GM19397 (cell line): ENCODE measurements at regions not wholly inside any gene's neighbourhood (a gene's known extent, or its start where the extent isn't known, plus 50 kb on each side); places are given as distances from the start of the nearest gene placed in this dataset.

Source experiments
- ATAC-seq: cut with Tn5 transposase; IDR thresholded peaks from one replicate; pipeline ENCODE4 v1.9.1; 2021; ENCODE audit warnings: mild to moderate bottlenecking, moderate library complexity; ENCODE audit not compliant: unreplicated experiment

GRCh38 chr3:29099296-29099695 lies 181.6 kb upstream of the RBMS3 start:
- no peak for ATAC-seq

DNA sequence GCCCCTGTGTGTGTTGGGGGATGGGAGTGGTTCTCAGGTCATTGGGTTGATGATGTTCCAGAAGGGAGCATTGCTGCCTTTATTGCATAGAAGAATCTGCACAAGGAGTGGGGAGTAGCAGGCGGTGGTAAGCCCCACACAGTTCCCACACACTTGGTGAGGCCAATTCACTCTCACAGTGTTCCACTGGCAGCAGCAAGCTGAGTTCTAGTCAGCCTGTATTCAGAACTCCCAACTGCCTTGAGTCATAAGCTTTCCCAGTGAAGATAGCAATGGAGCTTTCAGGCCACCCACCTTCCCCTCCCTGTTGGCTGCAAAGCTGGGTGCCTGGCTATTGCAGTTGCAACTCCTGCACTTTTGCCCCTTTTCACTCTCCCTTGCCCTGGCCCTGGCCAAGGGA lies 181.1 kb upstream of the RBMS3 start:
- ATAC-seq, result no peak

DNA sequence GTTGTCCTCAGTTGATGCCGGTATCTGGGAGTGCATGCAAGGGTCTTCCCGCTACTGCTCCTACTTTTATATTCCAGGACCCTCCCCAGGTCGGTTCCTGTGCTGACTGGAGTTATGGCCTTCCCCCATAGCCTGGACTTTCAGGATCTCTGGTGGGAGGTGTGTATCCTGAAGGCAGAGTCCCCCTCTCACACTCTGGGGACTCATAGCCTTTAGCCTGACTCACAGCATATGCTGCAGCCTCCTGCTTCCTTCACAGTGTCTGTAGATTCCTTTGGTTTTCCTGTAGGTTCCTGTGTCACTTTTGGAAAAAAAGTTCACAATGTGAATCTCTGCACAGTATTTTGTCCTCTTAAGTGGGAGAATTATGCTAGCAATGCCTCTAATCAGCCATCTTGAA lies 180.6 kb upstream of the RBMS3 start:
- no peak for ATAC-seq

- ATAC-seq, result no peak
These were observed 152.9 kb upstream of the RBMS3 start for GRCh38 chr3:29128001-29128400.

DNA sequence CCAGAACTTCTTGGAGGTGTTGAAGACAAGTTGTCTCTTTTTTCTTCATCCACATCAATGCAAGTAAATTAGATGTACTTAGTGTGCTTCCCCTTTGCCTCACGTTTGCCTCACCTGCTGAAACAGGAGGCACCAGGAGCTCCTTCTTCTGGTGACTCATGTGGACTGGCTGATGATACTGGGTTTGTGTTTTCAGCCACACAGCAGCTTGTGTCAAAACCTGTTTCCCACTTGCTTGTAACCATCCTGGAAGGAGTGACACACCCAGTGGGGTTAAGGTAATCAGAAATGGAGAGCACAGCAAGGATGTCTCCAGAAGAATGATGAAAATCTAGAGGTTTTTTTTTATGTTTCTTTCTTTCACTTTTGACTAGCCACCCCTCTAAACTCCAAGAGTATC lies 143.3 kb upstream of the RBMS3 start:
- ATAC-seq, result no peak

- ATAC-seq, result no peak
These were observed 142.7 kb upstream of the RBMS3 start for GRCh38 chr3:29138171-29138570.

DNA sequence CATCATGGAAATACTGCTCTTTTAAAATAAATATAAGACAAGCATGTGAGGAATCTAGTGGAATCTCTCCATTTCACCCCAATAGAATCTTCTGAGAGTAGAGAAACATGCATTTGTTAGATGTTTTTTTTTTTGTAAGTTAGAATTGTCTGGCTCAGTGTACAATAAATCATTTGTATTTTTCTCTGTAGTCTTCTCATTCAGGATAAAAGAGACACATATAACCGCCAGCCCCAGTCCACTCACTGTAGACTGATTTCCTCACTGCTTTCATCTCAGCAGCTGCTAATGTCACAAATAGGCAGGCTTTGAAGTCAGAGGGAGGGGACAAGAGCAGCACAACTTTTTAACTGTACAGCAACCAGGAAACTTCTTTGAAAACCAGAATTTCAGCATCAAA lies 140.2 kb upstream of the RBMS3 start:
- no peak for ATAC-seq

DNA sequence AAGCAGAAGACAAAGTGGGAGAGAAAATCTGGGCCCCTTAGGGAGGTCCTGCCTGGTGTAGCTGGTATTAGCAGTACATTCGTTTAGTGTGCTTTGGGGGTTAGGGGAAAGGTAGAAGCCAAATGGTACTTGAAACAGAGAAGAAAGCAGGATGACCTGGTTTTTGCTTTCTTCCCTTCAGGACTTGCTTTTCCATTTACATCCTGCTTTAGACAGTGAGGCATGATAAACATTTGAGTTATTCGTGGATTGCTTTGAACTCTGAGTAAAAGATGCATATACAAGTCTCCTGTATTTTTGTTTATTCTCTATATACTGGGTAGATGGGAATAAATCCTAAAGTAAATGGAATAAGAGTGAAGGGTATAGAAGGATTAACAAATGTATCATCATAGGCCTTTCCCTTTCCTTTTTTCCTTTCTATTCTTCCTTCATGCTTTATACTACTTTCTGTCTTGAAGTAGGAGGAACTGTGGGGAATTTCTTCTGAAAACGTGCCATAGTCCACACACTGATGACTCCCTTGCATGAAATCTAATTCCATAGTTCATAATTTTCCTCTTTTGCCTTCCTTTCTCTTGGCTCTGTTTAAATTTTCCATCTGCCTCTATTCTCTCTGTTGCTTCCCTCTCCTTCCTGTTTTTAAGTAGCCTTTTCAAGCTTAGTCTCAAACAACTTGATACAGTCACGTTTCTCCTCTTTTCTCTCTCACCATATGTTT lies 139.5 kb upstream of the RBMS3 start:
- no peak for ATAC-seq

- no peak for ATAC-seq
These were observed 139.0 kb upstream of the RBMS3 start for GRCh38 chr3:29141918-29142275.

DNA sequence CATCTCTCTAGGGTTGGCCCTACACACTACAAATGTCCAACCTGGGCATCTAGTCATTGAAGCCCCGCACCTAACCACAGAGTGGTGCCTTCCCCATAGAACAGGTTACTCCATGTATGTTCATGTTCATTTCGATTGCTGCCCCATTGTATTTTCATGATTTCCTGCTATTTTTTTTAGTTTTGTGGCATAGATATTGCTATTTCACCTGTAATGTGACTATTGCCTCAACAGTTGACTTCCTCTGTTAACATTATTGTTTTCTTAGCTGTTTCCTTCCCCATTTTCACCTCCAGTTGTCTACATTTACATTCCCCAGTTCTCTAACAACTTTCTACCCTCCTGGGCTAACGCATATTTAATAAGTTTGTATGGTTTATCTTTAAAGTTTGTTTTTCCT lies 137.7 kb upstream of the RBMS3 start:
- no peak for ATAC-seq

GRCh38 chr3:29144361-29144760 lies 136.5 kb upstream of the RBMS3 start:
- no peak for ATAC-seq

DNA sequence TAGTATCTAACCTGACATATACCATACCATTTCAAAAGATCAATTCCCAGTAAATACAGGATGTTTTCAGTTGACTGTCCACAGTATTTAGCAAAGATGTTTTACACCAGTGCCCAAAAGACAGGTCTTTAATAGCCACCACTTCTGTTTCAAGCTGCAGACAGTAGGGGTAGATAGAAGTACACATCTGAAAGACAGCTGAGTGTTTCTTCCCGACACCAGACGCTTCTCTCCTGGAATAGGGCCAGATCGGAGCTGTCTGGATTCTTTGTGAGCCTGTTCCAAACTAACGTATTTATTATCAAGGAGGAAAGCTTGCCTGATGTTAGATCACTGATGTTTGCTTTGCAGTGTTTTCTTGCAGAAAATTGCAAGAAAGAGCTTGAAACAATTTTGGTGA lies 136.1 kb upstream of the RBMS3 start:
- ATAC-seq, result no peak

DNA sequence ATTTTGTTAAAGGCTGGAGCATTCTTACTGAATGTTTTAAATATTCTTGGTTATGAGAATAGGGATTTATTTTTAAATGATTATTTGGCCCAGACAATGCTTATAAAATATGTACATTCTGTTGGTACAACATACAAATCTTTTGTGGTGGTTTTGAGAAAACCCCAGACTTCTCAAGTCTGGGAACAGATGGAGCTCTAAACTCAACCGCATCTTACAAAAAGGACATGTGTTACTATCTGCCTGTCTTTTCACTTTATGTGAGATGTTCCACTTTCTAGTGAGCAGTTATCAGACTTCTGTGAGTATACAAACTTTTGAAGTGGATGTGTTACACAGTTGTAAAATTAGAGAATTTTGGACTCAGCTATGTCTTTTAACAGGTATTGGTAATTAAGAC lies 135.5 kb upstream of the RBMS3 start:
- no peak for ATAC-seq

DNA sequence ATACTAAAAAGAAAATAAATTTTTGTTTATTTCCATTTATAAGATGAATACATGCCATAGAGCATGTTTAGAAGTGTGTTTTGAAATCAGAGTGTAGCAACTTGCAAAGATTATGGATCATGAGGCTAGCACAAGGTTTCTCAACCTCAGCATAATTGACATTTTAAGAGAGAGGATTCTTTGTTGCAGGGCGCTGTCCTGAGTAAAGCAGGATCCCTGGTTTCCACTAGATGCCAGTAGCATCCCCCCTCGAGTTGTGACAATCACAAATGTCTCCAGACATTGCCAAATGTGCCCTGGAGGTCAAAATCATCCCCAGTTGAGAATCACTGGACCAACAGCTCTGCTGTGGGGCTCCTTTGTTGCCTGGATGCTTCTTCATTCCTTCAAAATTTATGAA lies 128.5 kb upstream of the RBMS3 start:
- no peak for ATAC-seq

DNA sequence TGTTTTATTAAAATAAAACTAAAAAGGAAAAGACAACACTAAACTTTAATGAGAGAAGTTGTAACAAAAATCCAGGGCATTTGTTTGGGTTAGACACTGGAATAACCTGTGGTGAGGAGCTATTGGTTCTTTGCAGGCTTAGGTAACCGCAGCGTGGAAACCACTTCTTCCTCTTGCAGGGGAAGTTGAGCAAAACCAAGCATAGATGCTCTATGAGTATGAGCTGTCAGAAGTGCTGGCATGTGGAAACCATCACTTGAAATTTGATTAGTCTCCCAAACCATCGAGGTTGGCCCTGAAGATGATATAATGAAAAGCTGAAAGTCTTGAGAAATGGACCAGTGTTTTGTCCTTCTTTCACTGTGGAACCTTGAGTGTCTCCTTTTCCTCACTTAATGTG lies 127.1 kb upstream of the RBMS3 start:
- ATAC-seq, result no peak

- ATAC-seq, result no peak
These were observed 124.7 kb upstream of the RBMS3 start for GRCh38 chr3:29156086-29156715.

GRCh38 chr3:29164825-29165224 lies 116.0 kb upstream of the RBMS3 start:
- ATAC-seq, result no peak

- no peak for ATAC-seq
These were observed 113.7 kb upstream of the RBMS3 start for GRCh38 chr3:29167180-29167579.

DNA sequence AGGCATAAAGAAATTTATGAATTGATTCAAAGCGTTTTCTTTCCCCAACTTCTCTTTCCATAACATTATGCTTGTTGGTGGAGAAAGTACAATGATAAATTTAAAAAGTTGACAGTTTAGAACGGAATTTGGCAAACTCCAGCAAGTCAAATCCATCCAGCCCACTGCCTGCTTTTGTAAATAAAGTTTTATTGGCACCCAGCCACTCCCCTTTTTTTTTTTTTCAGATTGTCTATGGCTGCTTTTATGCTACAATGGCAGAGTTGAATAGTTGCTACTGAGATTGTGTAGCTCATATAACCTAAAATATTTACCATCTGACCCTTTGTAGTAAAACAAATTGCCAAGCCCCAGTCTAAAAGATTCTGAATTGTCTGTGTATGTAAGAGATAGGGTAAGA lies 112.8 kb upstream of the RBMS3 start:
- no peak for ATAC-seq

GRCh38 chr3:29168696-29169095 lies 112.2 kb upstream of the RBMS3 start:
- no peak for ATAC-seq

GRCh38 chr3:29169451-29169850 lies 111.4 kb upstream of the RBMS3 start:
- ATAC-seq, result no peak

DNA sequence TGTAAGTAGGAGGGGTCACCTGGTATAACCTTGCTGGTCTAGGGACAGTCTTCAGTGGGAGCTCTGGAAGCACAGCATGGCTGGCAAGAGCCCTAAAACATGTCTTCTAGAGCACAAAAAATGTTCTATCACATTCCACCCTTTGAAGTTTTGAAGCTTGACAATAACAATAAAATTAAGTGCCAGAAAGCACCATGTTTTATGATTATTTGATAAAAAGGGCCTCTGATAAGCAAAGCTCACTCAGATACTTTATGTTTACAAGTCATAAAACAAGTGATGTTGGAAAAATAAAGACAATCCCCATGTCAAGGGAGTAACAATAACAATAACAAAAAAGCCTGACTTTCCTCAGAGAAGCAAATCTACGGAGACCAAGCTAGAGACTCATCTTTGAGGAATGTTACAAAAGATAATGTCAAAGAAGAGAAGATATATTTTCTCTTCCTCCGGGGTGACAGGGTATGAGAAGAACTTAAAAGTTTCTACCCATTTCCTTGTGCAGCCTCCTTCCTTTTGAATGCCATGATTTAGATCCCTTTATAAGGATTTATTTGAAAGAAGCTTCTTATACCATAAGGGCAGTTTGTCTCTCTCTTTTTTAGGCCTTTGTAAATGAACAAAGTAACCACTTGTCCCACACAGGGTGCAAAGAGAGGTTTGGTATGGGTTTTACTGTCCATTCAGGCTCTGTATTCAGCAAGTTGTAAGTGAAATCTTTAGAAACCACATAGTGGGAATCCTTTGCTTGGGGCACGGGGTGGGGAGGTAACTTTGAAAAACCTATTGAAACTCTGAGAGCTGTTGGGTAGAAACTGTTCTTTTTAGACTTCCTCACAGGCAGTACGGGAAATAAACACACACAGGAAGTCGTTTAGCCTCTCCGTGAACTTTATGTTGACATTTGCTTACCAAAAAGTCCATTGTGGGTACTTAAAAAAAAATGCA lies 109.6 kb upstream of the RBMS3 start:
- ATAC-seq, result no peak
